H1 (cell line): ENCODE measurements at regions not wholly inside any gene's neighbourhood (a gene's known extent, or its start where the extent isn't known, plus 50 kb on each side); places are given as distances from the start of the nearest gene placed in this dataset.

Source experiments
- EP300 ChIP-seq, 2 experiments: IDR thresholded peaks; 1 replicate in 1 of 2; 2 replicates in 1 of 2; pipeline ENCODE4 v1.6.1; 2011 to 2012; ENCODE audit warnings: low read depth in 2 of 2, low read length in 2 of 2, mild to moderate bottlenecking in 2 of 2, borderline replicate concordance in 1 of 2, inconsistent platforms in 1 of 2, moderate library complexity in 1 of 2
- SIRT6 ChIP-seq: IDR thresholded peaks from one replicate; pipeline ENCODE4 v1.7.1; 2012; ENCODE audit warnings: low read length, inconsistent platforms
- TF ChIP-seq, protein P1 (sequence below): IDR thresholded peaks from 2 replicates; pipeline ENCODE4 v1.6.1; 2011; ENCODE audit warnings: low read depth, mild to moderate bottlenecking, low read length; ENCODE audit not compliant: insufficient read depth

DNA sequence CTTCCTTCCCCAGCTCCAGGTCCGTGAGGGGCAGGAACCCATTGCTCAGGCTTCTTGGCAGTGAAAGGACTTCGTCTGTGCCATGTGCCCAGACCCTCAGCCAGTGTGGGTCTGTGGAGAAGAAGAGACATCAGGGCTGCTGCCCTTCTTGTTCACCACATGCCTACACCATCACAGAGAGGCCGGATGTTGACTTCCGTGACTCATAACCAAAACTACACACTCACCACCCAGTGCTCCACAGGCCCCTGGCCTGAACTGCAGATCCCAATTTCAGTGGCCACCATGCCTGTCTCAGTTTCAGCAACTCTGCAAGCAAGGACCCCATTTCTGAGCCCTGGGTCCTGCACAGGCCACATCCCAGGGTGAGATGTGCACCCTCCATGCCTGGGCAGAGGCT lies 332.6 kb upstream of the SALL3 start (continued):
- TF ChIP-seq, protein P1, sequence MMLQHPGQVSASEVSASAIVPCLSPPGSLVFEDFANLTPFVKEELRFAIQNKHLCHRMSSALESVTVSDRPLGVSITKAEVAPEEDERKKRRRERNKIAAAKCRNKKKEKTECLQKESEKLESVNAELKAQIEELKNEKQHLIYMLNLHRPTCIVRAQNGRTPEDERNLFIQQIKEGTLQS: no peak
- TF ChIP-seq SIRT6: no peak
- no peak for TF ChIP-seq EP300 (IDR thresholded peaks at IDR 0.05; ENCODE audit: borderline replicate concordance in 1 of 2, low read depth in 2 of 2, low read length in 2 of 2)
- TF ChIP-seq, all 59 proteins: peak for 0
